Neural crest cell (in vitro differentiated cells): ENCODE measurements at regions not wholly inside any gene's neighbourhood (a gene's known extent, or its start where the extent isn't known, plus 50 kb on each side); places are given as distances from the start of the nearest gene placed in this dataset.

ENCODE experiments used
- DNase-seq: peaks from one replicate; pipeline ENCODE4 v3.0.0; 2021; ENCODE audit warnings: low read depth, mixed read lengths, low spot score
- H3K27ac Mint-ChIP-seq: one replicate; pipeline ENCODE4 v1.8.0; 2021; ENCODE audit warnings: mild to moderate bottlenecking, mixed read lengths; ENCODE audit not compliant: unreplicated experiment
- H3K27me3 Mint-ChIP-seq: 2 replicates; pipeline ENCODE4 v1.8.0; 2021; ENCODE audit warnings: low read depth, mild to moderate bottlenecking, mixed read lengths
- H3K36me3 Mint-ChIP-seq: 2 replicates; pipeline ENCODE4 v1.8.0; 2021; ENCODE audit warnings: low read depth, mild to moderate bottlenecking, mixed read lengths
- H3K4me1 Mint-ChIP-seq: 2 replicates; pipeline ENCODE4 v1.8.0; 2021; ENCODE audit warnings: mixed read lengths
- H3K4me3 Mint-ChIP-seq: one replicate; pipeline ENCODE4 v1.8.0; 2021; ENCODE audit warnings: mild to moderate bottlenecking, mixed read lengths
- H3K9me3 Mint-ChIP-seq: 2 replicates; pipeline ENCODE4 v1.8.0; 2021; ENCODE audit warnings: mixed read lengths
- TF ChIP-seq, protein P1 (sequence below): fragments of 200-600 bp; sonication (generic); conservative IDR thresholded peaks from 2 replicates; pipeline ENCODE4 v1.5.0; 2021; ENCODE audit warnings: antibody characterized with exemption, mild to moderate bottlenecking

- H3K27ac Mint-ChIP-seq: no peak overlapping the region
- peaks cover 40% of the 10 kb centered on the region for H3K27me3 Mint-ChIP-seq
- DNase-seq: no peak
- H3K9me3 Mint-ChIP-seq: peaks cover 3% of the 10 kb centered on the region
- TF ChIP-seq, protein P1, sequence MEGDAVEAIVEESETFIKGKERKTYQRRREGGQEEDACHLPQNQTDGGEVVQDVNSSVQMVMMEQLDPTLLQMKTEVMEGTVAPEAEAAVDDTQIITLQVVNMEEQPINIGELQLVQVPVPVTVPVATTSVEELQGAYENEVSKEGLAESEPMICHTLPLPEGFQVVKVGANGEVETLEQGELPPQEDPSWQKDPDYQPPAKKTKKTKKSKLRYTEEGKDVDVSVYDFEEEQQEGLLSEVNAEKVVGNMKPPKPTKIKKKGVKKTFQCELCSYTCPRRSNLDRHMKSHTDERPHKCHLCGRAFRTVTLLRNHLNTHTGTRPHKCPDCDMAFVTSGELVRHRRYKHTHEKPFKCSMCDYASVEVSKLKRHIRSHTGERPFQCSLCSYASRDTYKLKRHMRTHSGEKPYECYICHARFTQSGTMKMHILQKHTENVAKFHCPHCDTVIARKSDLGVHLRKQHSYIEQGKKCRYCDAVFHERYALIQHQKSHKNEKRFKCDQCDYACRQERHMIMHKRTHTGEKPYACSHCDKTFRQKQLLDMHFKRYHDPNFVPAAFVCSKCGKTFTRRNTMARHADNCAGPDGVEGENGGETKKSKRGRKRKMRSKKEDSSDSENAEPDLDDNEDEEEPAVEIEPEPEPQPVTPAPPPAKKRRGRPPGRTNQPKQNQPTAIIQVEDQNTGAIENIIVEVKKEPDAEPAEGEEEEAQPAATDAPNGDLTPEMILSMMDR: no peak
- no peak overlapping the region for H3K4me3 Mint-ChIP-seq
- H3K4me1 Mint-ChIP-seq: peaks cover 16% of the 10 kb centered on the region
- no peaks in the 10 kb centered on the region for H3K36me3 Mint-ChIP-seq
These were observed 53.8 kb downstream of the FZD10 start for GRCh38 chr12:130216031-130216430.

- H3K9me3 Mint-ChIP-seq: peaks cover 6% of the 10 kb centered on the region
- TF ChIP-seq, protein P1: no peak
- no peak overlapping the region for H3K4me3 Mint-ChIP-seq
- peaks cover 18% of the 10 kb centered on the region for H3K4me1 Mint-ChIP-seq
- DNase-seq: no peak
- H3K27me3 Mint-ChIP-seq: peaks cover 56% of the 10 kb centered on the region
- no peaks in the 10 kb centered on the region for H3K36me3 Mint-ChIP-seq
- H3K27ac Mint-ChIP-seq: no peak overlapping the region
These were observed 56.4 kb downstream of the FZD10 start for GRCh38 chr12:130218682-130219081.

- H3K27me3 Mint-ChIP-seq: peaks cover 43% of the 10 kb centered on the region
- H3K36me3 Mint-ChIP-seq: no peaks in the 10 kb centered on the region
- DNase-seq: no peak
- no peak overlapping the region for H3K4me3 Mint-ChIP-seq
- H3K27ac Mint-ChIP-seq: no peak overlapping the region
- TF ChIP-seq, protein P1: no peak
- H3K9me3 Mint-ChIP-seq: peaks cover 6% of the 10 kb centered on the region
- H3K4me1 Mint-ChIP-seq: peaks cover 21% of the 10 kb centered on the region
These were observed 57.9 kb downstream of the FZD10 start for GRCh38 chr12:130219929-130220705.

DNA sequence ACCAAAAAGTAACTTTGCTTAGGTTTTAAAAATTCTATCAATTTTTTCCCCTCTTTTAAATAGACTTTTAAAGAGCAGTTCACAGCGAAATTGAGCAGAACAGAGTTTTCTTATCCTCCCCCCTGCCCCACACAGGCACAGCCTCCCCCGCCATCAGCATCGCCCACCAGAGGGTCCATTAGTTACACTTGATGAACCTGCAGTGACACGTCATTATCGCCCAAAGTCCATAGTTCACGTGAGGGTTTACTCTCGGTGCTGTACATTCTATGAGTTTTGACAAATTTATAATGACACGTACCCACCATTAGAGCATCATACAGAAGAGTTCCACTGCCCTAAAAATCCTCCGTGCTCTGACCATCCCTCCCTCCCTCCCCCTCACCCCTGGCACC lies 58.4 kb downstream of the FZD10 start:
- TF ChIP-seq, protein P1: no peak
- Mint-ChIP-seq H3K27ac (no peak overlapping the region), H3K4me3 (no peak overlapping the region), H3K36me3 (no peaks in the 10 kb centered on the region), H3K4me1 (peaks cover 25% of the 10 kb centered on the region), H3K27me3 (peaks cover 39% of the 10 kb centered on the region), H3K9me3 (peaks cover 6% of the 10 kb centered on the region)
- no peak for DNase-seq

DNA sequence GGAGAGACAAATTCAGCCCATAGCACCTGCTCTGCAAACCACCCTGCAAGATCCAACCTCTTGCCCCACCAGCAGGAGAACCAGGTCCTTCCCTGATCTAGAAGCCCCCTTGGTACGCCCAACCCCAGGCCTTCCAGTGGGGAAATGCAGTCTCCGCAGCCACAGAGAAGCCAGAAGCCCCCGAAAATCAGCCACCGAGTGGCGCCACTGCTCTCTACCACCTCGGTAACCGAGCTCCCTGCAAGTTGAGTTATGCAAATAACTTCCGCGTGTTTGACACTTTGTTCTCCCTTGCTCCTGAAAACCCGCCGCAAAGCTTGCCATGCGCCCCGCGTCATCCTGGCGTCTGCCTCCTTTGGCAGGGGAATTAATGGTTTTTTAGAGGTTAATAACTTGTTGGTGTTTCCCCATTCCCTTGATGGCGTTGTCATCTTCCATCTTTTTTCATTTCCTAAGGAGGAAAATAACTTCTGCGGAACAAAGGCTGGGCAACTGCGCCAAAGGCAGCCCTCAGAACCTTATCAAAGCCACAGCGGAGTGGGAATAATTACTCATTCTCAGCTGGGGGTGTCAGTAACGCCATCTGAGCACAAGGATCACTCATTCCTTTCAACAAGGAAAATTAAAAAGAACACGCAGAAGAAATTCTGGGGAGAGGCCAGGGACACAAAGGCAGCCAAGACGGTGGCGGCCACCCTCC lies 60.4 kb downstream of the FZD10 start:
- H3K4me1 Mint-ChIP-seq: peaks cover 36% of the 10 kb centered on the region
- TF ChIP-seq, protein P1: peak; percentile 16
- H3K4me3 Mint-ChIP-seq: peak overlapping the region; percentile 32
- no peaks in the 10 kb centered on the region for H3K36me3 Mint-ChIP-seq
- peaks cover 39% of the 10 kb centered on the region for H3K27me3 Mint-ChIP-seq
- no peak for DNase-seq
- peaks cover 6% of the 10 kb centered on the region for H3K9me3 Mint-ChIP-seq
- peak overlapping the region; percentile 46 for H3K27ac Mint-ChIP-seq
